MM.1S (cell line): ENCODE measurements at regions not wholly inside any gene's neighbourhood (a gene's known extent, or its start where the extent isn't known, plus 50 kb on each side); places are given as distances from the start of the nearest gene placed in this dataset.

Experiments
- DNase-seq: peaks from one replicate; pipeline ENCODE4 v3.0.0-alpha.2; 2015
- H2AFZ ChIP-seq: fragments of 300-600 bp; sonication (generic); 2 replicates; pipeline ENCODE4 v1.6.0; 2016; ENCODE audit warnings: antibody characterized with exemption, low read length
- H3F3A ChIP-seq: fragments of 300-600 bp; sonication (generic); 2 replicates; pipeline ENCODE4 v1.6.1; 2016; ENCODE audit warnings: mild to moderate bottlenecking, antibody characterized with exemption, low read length, moderate library complexity, mixed read lengths; ENCODE audit not compliant: insufficient read depth
- H3K27ac ChIP-seq: fragments of 300-600 bp; sonication (generic); 2 replicates; pipeline ENCODE4 v1.5.1; 2016; ENCODE audit warnings: mild to moderate bottlenecking, low read length
- H3K27me3 ChIP-seq: fragments of 300-600 bp; sonication (generic); replicated peaks from 2 replicates; pipeline ENCODE4 v1.6.0; 2016; ENCODE audit warnings: low read length; ENCODE audit not compliant: insufficient read depth
- H3K36me3 ChIP-seq: fragments of 300-600 bp; sonication (generic); replicated peaks from 2 replicates; pipeline ENCODE4 v1.6.1; 2016; ENCODE audit warnings: mild to moderate bottlenecking, low read length, mixed read lengths; ENCODE audit not compliant: insufficient read depth
- H3K4me1 ChIP-seq: fragments of 300-600 bp; sonication (generic); 2 replicates; pipeline ENCODE4 v1.6.1; 2016; ENCODE audit warnings: low read length, mixed read lengths
- H3K4me2 ChIP-seq: fragments of 300-600 bp; sonication (generic); 2 replicates; pipeline ENCODE4 v1.6.0; 2016; ENCODE audit warnings: low read depth, low read length
- H3K4me3 ChIP-seq: fragments of 300-600 bp; sonication (generic); 2 replicates; pipeline ENCODE4 v1.5.1; 2016; ENCODE audit warnings: low read length, mixed read lengths
- H3K79me2 ChIP-seq: fragments of 300-600 bp; sonication (generic); 2 replicates; pipeline ENCODE4 v1.6.1; 2016; ENCODE audit warnings: mixed run types, low read length, mixed read lengths
- H3K9ac ChIP-seq: fragments of 300-600 bp; sonication (generic); 2 replicates; pipeline ENCODE4 v1.6.1; 2016; ENCODE audit warnings: low read length, mixed read lengths
- H3K9me2 ChIP-seq: fragments of 300-600 bp; sonication (generic); replicated peaks from 2 replicates; pipeline ENCODE4 v1.6.1; 2016; ENCODE audit warnings: mild to moderate bottlenecking, low read length, mixed read lengths; ENCODE audit not compliant: insufficient read depth
- H3K9me3 ChIP-seq: fragments of 300-600 bp; sonication (generic); replicated peaks from 2 replicates; pipeline ENCODE4 v1.6.1; 2016; ENCODE audit warnings: mild to moderate bottlenecking, low read length, mixed read lengths; ENCODE audit not compliant: insufficient read depth
- H4K20me1 ChIP-seq: fragments of 300-600 bp; sonication (generic); 2 replicates; pipeline ENCODE4 v1.6.1; 2016; ENCODE audit warnings: mild to moderate bottlenecking, low read length, moderate library complexity, mixed read lengths; ENCODE audit not compliant: insufficient read depth
- EZH2 ChIP-seq: fragments of 300-600 bp; sonication (generic); optimal IDR thresholded peaks from 2 replicates; pipeline ENCODE3; 2017; ENCODE audit warnings: low read depth, mild to moderate bottlenecking, antibody characterized with exemption, low read length, mixed read lengths
- EZH2phosphoT487 ChIP-seq: fragments of 300-600 bp; sonication (generic); IDR thresholded peaks from 2 replicates; pipeline ENCODE4 v1.6.1; 2018; ENCODE audit warnings: antibody characterized with exemption, low read length
- TF ChIP-seq, protein P1 (sequence below): fragments of 300-600 bp; sonication (generic); IDR thresholded peaks from 2 replicates; pipeline ENCODE4 v1.5.1; 2016; ENCODE audit warnings: antibody characterized with exemption, low read length, mixed read lengths

GRCh38 chr6:10166031-10166430 is 248.8 kb downstream of the TFAP2A start:
- Histone ChIP-seq H3K4me1 (no peaks in the 10 kb centered on the region), H3K27me3 (no peaks in the 10 kb centered on the region), H3K9me3 (no peaks in the 10 kb centered on the region), H3K36me3 (no peaks in the 10 kb centered on the region), H3K4me3 (no peak overlapping the region), H3K27ac (no peak overlapping the region), H4K20me1 (no peaks in the 10 kb centered on the region), H3K4me2 (no peak overlapping the region), H3K79me2 (no peaks in the 10 kb centered on the region), H2AFZ (no peak overlapping the region), H3F3A (no peaks in the 10 kb centered on the region), H3K9ac (no peak overlapping the region), H3K9me2 (no peaks in the 10 kb centered on the region)
- no peak for TF ChIP-seq EZH2
- TF ChIP-seq, protein P1, sequence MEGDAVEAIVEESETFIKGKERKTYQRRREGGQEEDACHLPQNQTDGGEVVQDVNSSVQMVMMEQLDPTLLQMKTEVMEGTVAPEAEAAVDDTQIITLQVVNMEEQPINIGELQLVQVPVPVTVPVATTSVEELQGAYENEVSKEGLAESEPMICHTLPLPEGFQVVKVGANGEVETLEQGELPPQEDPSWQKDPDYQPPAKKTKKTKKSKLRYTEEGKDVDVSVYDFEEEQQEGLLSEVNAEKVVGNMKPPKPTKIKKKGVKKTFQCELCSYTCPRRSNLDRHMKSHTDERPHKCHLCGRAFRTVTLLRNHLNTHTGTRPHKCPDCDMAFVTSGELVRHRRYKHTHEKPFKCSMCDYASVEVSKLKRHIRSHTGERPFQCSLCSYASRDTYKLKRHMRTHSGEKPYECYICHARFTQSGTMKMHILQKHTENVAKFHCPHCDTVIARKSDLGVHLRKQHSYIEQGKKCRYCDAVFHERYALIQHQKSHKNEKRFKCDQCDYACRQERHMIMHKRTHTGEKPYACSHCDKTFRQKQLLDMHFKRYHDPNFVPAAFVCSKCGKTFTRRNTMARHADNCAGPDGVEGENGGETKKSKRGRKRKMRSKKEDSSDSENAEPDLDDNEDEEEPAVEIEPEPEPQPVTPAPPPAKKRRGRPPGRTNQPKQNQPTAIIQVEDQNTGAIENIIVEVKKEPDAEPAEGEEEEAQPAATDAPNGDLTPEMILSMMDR = no peak
- DNase-seq = no peak

DNA sequence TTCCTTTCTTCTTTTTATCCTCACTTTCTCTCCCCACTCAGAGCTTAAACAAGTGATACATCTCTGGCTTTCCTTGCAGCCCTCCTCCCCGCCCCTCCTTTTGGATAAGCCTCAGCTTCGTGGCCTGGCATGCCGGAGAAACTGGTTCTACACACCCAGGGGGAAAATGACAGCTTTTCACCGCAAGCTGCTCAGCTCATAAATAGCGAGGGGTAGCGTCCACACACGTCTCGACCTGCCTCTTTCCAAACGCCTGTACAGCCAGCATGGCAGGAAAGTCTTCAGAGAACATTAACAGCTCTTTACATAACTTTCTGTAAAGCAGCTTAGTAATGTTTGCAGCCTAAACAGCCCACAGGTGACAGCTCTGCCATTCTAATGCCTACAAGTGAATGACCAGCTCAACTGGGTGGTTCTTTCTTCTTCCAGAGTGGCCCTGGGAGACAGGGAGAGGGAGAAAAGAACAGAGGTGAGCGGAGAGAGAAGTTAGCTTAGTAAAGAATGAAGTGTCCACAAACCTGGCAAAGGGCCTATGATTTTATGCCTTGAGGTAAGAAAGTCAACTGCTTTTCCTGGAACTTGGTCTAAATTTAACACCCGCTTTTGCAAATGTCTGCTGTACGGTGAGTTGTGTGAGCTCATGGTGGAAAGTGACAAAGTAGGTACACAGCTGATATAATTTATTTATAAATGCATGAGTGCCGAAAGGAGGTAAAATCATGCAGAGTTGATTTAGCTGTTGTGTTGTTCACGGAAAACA is 251.5 kb downstream of the TFAP2A start:
- H4K20me1 ChIP-seq = no peaks in the 10 kb centered on the region
- no peaks in the 10 kb centered on the region for H3K9me3 ChIP-seq
- no peaks in the 10 kb centered on the region for H3K4me1 ChIP-seq
- no peaks in the 10 kb centered on the region for H3K27me3 ChIP-seq
- no peaks in the 10 kb centered on the region for H3K36me3 ChIP-seq
- no peak for DNase-seq
- TF ChIP-seq EZH2 = no peak
- no peak for TF ChIP-seq EZH2phosphoT487
- H3K9me2 ChIP-seq = no peaks in the 10 kb centered on the region
- H2AFZ ChIP-seq = no peak overlapping the region
- no peak overlapping the region for H3K9ac ChIP-seq
- H3K79me2 ChIP-seq = no peaks in the 10 kb centered on the region
- H3K4me3 ChIP-seq = no peak overlapping the region
- H3K4me2 ChIP-seq = no peak overlapping the region
- no peak overlapping the region for H3K27ac ChIP-seq
- H3F3A ChIP-seq = no peaks in the 10 kb centered on the region

GRCh38 chr6:10156875-10157274 is 258.0 kb downstream of the TFAP2A start:
- Histone ChIP-seq H3K9ac (no peak overlapping the region), H3K9me2 (no peaks in the 10 kb centered on the region), H3K4me1 (no peaks in the 10 kb centered on the region), H3K9me3 (no peaks in the 10 kb centered on the region), H2AFZ (no peak overlapping the region), H3K27ac (no peak overlapping the region), H3K79me2 (no peaks in the 10 kb centered on the region), H3K36me3 (no peaks in the 10 kb centered on the region), H4K20me1 (no peaks in the 10 kb centered on the region), H3F3A (no peaks in the 10 kb centered on the region), H3K27me3 (no peaks in the 10 kb centered on the region), H3K4me3 (no peak overlapping the region), H3K4me2 (no peak overlapping the region)
- no peak for DNase-seq
- no peak for TF ChIP-seq EZH2phosphoT487
- TF ChIP-seq EZH2 = no peak
- TF ChIP-seq, protein P1 = no peak

DNA sequence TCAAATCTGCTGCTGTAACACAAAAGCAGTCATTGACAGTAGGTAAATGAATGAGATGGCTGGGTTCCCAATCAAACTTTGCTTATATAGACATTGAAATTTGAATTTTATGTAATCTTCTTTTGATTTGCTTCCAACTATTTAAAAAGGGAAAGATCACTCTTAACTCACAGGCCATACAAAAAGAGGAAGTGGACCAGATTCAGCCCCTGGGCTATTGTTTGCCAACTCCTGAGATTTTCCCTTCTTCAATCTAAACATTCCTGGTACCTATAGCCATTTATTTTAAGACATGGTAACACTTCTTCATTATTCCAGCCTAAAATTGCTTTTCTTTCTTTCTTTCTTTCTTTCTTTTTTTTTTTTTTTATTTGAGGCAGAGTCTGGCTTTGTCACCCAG is 260.6 kb downstream of the TFAP2A start:
- no peaks in the 10 kb centered on the region for H3K27me3 ChIP-seq
- H3K9me3 ChIP-seq = no peaks in the 10 kb centered on the region
- no peak overlapping the region for H2AFZ ChIP-seq
- no peaks in the 10 kb centered on the region for H4K20me1 ChIP-seq
- DNase-seq = no peak
- H3K36me3 ChIP-seq = no peaks in the 10 kb centered on the region
- H3K4me3 ChIP-seq = no peak overlapping the region
- H3K9ac ChIP-seq = no peak overlapping the region
- no peaks in the 10 kb centered on the region for H3F3A ChIP-seq
- H3K9me2 ChIP-seq = no peaks in the 10 kb centered on the region
- H3K79me2 ChIP-seq = no peaks in the 10 kb centered on the region
- H3K27ac ChIP-seq = no peak overlapping the region
- H3K4me2 ChIP-seq = no peak overlapping the region
- no peak for TF ChIP-seq EZH2phosphoT487
- TF ChIP-seq, protein P1 = no peak
- no peaks in the 10 kb centered on the region for H3K4me1 ChIP-seq
